ENCODE measurements at regions not wholly inside any gene's neighbourhood (a gene's known extent, or its start where the extent isn't known, plus 50 kb on each side); places are given as distances from the start of the nearest gene placed in this dataset.

DNA sequence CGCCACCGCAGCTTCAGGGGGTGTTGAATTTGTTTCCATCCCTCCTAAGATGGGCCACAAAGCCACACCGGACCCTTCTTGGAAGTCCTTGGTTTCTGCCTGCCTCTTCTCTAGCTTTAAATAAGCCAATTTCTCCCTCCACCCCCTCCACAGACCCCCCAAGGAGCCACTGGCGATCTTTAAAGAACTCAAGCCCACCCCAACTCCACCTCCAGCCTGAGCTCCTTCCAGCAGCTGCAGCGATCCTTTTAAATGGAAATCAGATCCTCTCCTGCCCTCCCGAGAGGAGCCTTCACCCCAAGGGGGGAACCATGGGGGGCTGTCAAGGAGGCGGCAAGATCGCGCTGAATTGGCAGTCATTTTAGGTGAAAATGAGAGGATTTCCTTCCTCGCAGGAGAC is 133.1 kb downstream of the NCOR2 start:
- DNase-seq: no peak

DNA sequence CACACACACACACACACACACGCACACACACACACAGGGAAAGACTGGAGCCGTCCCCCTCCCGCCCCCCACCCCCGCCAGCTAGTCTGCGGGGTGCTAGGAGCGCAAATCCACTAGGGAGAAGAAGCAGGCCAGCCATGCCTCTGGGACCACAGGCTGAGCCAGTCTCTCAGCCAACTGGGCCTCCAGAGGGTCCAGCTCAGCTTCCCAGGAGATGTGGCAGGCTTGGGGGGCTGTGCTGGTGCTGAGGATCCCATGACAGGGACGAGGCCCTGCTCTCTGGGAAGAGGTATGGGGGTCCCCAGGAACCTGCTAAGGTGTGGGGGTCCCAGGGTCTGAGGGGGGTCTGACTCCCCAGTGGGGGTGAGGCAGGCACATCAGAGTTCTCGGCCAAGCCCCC is 133.5 kb downstream of the NCOR2 start:
- no peak for DNase-seq

DNA sequence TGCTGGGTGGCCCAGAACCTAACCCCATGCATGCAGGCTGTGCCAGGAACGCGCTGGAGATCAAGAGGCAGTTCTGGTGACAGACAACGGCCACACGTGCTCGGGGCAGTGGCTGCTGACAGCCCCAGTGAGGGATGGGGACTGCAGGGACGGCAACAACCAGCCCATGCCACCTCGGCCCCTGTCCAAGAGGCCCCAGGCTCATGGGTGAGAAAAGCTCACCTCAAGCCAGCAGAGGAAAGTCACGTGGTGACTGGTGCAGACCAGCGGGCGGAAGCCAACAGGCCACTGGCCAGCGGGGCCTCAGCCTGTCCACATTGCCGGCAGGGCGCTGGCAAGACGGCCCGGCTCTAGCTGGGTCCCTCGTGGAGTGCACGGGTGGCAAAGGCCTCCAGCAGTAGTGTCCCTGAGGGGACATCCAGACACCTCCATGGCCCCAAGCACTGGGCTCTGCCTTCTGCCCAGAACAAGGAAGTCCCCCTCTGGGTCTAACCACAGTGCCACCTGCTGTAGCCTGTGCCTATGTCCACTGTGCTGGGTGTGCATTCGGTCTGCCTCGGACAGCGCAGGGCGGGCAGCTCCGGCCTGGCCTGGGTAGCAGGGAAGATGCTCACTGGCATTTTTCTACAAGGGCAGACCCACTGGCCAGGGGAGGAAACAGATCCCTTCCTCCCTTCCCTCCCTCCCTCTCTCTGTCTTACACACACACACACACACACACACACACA is 134.1 kb downstream of the NCOR2 start:
- DNase-seq: no peak

DNA sequence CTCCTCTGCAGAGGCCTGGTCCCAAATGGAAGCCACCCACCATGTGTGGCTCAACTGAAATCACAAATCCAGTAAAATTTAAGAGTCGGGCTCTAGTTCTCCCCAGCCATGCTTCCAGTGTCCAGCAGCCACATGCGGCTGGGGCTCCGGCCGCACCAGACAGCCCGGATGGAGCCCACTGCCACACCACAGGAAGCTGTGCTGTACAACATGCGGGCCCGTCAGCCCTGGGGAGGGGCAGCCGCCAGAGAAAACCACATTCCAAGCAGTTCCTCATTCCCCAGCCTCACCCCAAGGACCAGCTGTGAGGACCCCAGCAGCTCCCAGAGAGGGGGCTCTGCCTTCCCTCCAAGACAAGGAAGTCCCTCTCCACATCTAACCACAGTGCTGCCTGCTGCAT is 135.0 kb downstream of the NCOR2 start:
- no peak for DNase-seq

DNA sequence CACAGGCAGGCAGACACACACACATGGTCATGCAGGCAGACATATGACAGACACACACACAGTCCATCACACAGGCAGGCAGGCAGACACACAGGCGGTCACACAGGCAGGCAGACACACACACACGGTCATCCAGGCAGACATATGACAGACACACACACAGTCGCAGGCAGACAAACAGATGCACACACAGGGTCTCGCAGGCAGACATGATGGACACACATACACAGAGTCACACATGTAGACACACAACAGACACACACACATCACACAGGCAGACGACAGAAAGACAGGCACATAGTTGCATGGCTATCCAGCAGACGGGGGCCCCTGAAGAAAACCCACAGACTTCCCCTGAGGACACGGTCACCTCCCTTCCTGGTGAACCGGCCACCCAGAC is 135.4 kb downstream of the NCOR2 start:
- no peak for DNase-seq

DNA sequence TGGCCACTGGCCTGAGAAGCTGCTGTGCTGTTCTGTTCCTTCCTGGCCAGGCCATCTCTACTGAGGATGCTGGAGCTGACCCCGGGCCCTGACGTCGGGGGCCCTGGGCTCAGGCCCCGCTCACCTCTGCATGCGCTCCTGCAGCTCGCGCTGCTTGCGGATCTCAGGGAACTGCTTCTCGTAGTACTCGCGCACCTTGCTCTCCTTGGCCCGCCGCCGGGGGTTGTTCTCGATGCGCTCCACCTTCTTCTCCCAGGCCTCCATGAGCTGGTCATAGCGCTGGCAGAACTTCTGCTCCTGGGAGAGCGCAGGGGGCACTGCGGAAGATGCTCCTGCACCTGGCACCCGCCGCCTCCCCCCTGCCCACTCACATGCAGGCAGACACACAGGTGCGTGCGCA is 135.6 kb downstream of the RFLNA start:
- DNase-seq: no peak

DNA sequence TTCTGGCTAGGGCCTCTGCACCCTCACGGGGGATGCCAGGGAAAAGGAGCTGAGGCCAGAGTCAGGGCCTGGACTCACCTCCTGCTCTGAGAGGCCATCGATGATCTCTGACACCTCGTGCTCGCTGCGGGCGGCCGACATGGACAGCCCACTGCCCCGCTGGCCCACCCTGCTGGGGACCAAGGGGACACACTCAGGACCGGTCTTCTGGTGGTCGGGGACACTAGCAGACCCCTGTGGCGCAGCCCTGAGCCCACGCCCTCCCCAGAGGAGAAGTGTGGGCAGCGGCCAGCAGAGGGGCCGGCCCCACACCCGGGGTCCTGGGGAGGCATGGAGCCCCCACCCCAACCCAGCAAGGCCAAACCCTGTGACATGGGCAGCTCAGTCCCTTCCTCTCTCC is 134.6 kb downstream of the RFLNA start:
- no peak for DNase-seq

DNA sequence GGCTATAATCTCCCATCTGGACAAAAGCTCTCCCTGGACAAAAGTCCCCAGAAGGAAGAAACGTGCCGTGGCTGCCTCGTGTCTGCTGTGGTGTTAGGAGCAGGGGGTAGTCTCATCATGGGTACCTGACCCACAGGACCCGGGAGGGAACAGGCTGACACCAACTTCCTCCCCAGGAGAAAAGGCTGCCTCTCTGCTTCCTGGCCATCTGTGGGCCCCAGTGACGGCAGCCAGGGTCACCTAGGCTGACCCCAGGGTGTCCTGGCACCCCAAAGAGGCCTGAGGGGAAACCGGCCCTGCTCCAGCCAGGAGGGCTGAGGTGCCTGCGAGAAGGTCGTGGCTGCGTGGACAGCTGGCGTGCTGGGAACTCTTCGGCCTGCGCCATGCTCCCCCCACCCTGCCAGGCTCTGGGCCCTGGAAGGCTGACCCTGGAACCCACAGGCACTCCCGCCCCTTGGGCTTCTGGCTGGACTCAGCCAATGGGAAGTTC is 133.9 kb downstream of the RFLNA start:
- DNase-seq: no peak

DNA sequence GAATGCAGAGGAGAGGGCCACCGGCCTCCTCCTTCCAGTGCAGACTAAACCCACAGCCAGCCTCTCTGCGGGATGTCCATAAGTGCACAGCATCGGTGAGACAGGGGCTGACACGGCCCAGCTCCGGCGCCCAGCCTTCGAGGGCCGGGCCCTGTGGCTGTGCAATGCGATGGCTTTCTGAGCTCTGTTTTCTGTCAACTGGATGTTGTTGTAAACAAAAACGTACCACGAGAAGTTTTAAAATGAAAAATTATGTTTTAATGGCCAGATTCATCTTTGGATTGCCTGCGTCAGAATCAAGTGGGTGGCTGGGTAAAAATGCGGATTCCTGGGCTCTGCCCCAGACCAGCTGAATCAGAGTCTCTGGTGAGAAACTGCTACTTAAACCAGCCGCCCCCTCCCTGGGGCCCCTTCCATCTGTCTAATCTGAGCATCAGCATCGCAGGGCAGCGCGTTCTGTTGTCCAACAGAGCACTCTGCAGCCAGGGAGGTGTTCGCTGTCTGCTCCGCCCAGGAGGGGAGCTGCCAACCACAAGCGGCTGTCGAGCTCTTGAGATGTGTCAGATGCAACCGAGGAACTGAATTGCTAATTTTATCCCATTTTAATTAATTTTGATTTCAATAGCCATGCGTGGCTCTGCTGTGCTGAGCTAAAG is 133.4 kb downstream of the RFLNA start:
- DNase-seq: peak in 36 of 58 donors; percentile 17 to 87 (median 62)

DNA sequence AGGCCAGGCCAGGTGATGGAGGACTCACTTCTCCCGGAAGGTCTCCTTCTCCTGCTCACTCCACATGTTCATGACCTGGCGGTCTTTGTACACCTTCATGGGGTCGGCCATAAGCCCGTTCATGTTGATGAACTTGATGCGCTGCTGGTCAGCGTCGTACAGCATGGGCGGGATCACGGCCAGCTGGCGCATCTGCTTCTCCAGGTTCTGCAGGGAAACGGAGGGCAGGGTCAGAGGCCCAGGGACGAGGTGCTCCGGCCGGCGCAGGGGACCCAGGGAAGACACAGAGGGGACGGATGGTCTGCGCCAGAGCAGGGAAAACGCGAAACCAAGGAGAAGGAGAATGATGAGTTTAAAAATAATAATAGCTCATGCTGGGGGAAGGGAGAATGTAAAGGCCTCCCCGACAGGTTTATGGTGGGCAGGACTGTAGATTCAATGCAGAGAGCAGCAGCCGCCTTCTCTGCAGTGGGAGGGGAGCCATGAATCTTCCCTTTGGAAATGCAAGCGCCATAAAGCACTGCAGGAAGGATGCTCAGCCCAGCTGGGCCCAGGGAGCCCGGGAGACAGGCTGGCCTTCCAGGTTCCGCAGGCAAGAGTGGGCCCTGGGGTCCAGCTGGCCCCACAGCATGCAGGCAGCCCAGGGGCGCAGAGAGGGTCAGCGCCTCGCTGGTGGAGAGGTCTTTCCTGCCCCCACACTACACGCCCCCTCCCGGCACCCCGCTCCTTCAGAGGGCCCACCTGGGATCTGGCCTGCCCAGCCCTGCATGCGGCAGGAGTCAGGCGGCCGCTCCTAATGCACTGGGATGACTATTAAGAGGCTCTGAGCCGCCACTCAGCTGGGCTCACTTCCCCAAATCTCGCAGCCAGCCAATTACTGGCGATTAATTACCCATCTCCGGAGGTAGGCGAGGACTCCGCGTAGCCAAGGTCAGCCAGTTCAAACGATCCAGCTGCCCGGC is 132.0 kb downstream of the RFLNA start:
- DNase-seq: peak in 10 of 58 donors; percentile 23 to 63 (median 36)

DNA sequence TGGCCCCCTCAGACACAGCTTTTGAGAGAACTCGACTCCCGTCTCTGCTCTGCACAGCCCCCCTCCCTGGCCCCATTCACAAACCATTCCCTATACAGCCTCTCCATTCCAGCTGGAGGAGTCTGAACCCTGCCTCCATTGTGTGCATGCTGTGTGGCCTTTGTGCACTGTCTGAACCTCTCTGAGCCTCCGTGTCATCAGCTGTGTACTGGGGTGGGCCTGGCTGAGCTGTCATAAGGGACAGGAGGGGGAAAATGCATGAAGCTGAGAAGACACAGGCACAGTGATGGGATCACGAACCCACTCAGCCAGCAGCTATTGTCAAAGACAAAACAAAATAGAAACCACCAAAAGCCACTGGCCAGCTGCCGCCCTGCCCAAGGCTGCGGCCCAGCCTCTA is 130.8 kb downstream of the RFLNA start:
- DNase-seq: no peak

DNA sequence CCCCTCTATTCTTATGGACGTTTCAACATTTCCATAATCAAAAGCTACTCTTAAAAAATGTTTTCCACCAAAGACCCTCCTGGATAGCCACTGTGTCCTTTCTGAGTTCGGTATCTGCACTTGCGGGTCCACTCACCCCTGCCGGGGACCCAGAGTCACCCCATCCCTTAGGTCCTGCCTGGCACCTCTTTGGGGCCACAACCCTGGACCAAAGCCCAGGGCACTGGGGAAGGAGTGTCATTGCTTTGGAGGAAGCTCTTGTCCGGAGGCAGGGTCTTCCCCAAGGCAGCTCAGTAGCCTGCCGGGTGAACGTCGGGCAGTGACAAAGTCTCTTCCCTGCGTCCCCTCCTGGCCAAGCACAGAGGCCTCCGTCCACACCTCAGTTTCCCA is 129.6 kb downstream of the RFLNA start:
- DNase-seq: no peak

DNA sequence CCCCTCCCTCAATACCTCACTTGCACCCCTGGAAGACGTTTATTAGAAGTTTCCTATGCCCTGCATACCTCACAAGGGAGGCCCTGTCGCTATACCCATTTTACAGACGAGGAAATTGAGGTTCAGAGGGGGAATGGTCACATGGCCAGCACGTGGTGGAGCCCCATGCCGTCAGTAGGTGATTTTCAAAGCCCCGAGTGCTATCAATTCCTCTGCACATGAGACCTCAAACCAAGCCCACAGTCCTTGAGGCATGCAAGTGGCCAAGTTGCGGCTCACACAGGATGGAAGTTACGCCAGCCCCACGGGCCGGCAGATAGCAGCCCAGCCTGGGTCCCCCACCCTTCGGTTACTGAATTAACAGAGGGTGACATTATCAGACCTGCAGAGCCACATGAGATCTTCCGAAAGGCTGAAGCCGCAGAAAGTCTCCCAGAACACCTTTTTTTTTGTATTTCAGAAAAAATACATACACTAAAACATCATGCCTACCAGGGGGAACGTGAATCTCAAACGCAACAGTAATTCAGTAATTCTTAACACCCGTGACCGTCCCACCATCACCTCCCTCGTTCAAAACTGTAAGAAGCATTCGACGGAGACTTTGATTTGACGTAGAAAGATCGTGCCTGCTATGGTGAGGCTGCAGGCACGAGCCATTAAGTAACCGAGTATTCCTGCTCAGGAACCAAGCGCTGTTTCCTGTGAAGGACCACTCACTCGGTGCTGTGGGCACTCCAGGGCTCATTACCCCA is 129.0 kb downstream of the RFLNA start:
- DNase-seq: no peak

DNA sequence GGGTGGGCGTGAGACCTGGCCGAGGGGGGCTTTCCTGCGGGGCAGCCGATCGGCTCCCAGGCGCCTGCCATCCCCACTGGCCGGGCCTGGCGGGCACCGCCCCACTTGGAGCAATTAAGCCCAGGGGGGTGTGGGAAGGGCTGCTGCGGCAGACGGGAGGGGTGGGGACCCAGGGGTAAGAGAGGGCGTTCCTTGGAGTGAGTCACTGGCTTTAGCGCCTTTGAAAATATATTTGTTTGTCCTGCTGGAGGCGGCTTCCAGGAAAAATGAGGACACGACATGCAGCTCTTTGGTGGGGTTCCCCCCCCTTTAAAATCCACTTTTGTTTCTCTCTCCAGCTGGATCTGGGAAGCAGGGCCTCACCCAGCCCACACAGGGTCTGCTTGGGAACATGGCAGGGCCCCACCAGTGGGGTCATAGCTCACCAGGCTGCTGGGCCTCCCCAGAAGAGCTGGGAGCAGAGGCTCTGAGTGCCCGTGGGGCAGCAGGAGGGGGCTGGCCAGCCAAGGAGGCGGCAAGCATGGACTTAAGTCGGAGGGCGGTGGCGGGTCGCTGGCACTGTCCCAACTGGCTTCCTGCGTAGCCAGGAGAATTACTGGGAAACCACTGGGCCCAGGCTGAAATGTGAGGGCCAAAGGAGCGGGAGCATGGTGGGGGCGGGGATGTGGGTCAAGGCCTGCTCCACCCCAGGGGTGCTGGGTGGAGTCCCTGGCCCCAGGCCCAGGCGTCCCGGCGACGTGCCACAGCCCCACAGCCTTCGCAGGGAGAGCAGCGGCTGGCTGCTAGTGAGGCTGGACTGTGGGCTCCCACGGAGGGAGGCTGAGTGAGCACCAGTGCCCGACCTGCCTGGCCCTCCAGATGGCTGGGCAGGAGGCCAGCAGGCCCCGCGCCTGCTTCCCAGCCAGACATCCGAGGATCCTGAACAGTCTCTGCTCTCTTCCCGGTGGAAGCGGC is 128.0 kb downstream of the RFLNA start:
- DNase-seq: peak in 55 of 58 donors; percentile 40 to 94 (median 73)

DNA sequence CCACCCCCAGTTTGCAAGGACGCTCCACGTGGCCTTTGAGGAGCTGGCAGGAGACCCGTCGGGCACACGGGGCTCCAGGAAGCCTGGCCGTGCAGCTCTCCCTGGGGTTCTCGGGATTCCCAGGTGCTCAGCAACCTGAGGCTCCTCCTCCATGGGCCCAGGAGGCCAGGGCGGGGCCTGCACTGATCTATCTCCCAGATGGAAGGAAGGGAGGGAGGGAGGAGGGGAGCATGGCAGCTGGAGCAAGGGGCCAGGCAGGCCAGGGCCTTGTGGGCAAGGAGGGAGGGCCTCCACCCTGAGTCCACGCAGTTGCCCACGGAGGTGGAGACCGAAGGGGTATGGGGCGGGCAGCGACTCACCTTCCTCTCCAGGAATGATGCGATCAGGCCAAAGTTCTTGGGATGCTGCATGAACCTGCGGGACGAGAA is 127.3 kb downstream of the RFLNA start:
- peak in 3 of 58 donors; percentile 9 to 43 (median 20) for DNase-seq

DNA sequence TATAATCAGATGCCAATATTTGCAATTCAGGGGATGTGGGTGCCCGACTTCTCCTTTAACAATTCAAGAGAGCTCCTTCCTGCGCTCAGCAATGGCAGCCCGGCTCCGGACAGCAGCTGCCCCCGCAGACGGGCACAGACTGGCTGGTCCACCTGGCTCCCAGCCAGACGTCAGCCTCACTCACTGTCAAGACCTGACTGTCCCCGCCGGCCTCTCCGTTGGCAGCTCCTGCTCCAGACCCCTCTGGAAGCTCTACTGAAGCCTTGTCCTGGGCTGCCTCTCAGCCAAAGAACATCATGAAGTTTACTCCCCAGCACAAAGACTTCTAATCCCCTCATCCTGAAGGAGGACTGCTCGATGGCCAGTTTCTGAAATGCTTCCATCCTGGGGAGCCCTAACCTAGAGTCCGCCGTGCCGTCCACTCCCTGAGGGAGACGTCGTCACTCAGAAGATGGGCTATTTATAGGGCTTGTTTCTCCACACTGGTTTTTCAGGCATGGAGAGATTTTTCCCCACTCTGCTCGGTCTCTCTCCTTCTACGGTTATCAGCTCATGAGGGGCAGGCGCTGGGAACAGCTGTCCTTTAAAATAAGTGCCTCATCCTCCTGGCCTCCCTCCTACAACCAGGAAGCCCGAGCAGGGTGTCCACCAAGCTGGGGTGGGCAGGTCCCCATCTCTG is 126.2 kb downstream of the RFLNA start:
- DNase-seq: peak in 33 of 58 donors; percentile 17 to 80 (median 43)

DNA sequence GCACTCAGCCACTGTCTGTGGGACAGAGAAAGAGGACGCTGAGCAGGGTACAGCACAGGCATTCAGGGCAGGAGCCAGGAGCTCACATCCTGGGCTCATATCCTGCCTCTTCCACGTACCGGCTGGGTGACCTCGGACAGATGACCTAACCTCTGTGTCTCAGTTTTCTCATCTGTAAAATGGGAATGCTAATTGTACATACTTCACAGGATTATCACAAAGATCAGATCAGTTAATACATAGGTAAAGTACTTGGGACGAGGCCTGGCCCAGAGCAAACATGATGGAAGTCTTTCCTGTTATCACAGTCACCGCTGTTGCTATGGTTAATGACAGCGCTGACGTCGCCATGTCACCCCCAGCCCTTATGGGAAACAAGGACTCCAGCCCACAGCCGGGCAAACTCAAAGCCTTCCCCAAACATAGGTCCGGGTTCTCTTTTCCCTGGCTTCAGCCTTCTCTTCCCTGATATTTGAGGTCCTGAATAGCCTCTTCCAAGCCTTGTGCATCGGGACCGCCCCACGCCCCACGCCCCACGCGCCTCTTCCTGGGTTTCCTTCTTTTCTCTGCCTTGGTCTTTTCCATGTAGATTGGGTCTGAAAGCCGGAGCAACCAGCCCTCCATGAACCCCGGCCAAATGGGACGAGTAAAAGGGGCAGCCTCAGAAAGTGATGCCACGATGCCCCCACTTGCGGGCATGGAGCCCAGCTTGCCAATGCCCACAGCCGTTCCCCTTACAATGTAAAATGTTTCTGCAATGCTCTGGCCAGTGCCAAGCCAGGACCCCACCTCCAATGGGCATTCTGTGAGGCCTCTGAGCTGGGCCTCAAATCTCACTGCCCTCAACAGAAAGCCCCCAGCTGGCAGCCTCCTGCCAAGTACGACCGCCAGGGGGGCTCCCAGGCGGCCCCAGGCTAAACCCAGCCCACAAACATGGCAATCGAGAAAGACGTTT is 125.4 kb downstream of the RFLNA start:
- peak in 13 of 58 donors; percentile 14 to 64 (median 36) for DNase-seq

Measured in anterior cingulate cortex (tissue), 58 donors.